Testis (tissue), 2 donors: ENCODE measurements at regions not wholly inside any gene's neighbourhood (a gene's known extent, or its start where the extent isn't known, plus 50 kb on each side); places are given as distances from the start of the nearest gene placed in this dataset.

Source experiments
- CTCF ChIP-seq, 3 experiments: fragments of 450-650 bp in 2 of 3; fragments of 200-600 bp in 1 of 3; sonication (generic) in 1 of 3; IDR thresholded peaks; one replicate each; pipeline ENCODE4 v1.5.1; 2016 to 2019; ENCODE audit warnings: antibody characterized with exemption in 3 of 3, mild to moderate bottlenecking in 2 of 3, moderate library complexity in 1 of 3
- POLR2A ChIP-seq: fragments of 450-650 bp; IDR thresholded peaks from one replicate; pipeline ENCODE4 v1.6.1; 2017; ENCODE audit warnings: antibody characterized with exemption, mild to moderate bottlenecking, moderate library complexity

- no peak for TF ChIP-seq CTCF (IDR thresholded peaks at IDR 0.05)
- TF ChIP-seq POLR2A: no peak
Measured at GRCh38 chr7:98511175-98511574, 105.9 kb upstream of the NPTX2 start.
